ENCODE measurements at regions not wholly inside any gene's neighbourhood (a gene's known extent, or its start where the extent isn't known, plus 50 kb on each side); places are given as distances from the start of the nearest gene placed in this dataset.

DNA sequence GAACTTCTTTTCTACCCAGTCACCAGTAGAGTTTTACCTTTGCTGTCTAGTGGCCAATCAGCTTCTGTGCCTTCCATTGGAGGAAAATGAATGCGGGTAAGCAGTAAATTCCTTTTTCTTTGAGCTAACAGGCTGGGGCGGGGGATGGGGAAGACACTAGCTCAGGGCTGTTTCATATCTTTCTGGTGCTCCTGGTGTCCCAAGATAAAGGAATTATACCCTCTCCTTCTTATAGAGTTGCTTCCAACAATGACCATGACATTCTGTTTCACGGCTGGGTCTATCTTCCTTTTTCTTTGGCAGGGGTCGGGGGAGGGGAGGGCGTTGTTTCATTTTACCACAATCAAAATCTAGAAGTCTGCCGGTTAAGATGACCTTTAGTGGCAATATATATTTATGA, 51.2 kb upstream of the RPS23 start:
- peak; percentile 70 for DNase-seq (ENCODE audit: extremely low spot score)

More for the DNA sequence above, 51.2 kb upstream of the RPS23 start:
- 95% methylated on average over 6 of the region's 6 CpGs for WGBS
- Histone ChIP-seq H3K4me1 (peaks cover 3 to 13% (median 9%) of the 10 kb centered on the region in 4 donors), H3K9me3 (no peaks in the 10 kb centered on the region), H3K36me3 (no peaks in the 10 kb centered on the region), H3K27me3 (no peaks in the 10 kb centered on the region), H3K4me3 (no peak overlapping the region), H3K27ac (replicated peaks in 1 of 4) (no peak overlapping the region)
- TF ChIP-seq POLR2A (IDR thresholded peaks at IDR 0.05; ENCODE audit: low read depth) = no peak
- TF ChIP-seq POLR2AphosphoS5 (IDR thresholded peaks at IDR 0.05) = no peak
- TF ChIP-seq CTCF (IDR thresholded peaks at IDR 0.05) = no peak
- no peak for TF ChIP-seq EP300 (IDR thresholded peaks at IDR 0.05)
- intact Hi-C loops (cut with DNase I) = no loop called here
